Eye (tissue), 1 donor: ENCODE measurements at regions not wholly inside any gene's neighbourhood (a gene's known extent, or its start where the extent isn't known, plus 50 kb on each side); places are given as distances from the start of the nearest gene placed in this dataset.

Experiments used
- DNase-seq: peaks from one replicate; pipeline ENCODE4 v3.0.0-alpha.2; 2015

GRCh38 chr4:15376594-15376993, 51.2 kb upstream of the C1QTNF7 start:
- DNase-seq = no peak
